Neural progenitor cell (in vitro differentiated cells): ENCODE measurements at regions not wholly inside any gene's neighbourhood (a gene's known extent, or its start where the extent isn't known, plus 50 kb on each side); places are given as distances from the start of the nearest gene placed in this dataset.

Experiments
- DNase-seq: peaks from one replicate; pipeline ENCODE4 v3.0.0-alpha.2; 2016; ENCODE audit warnings: low spot score
- H2AFZ ChIP-seq: fragments of 200-600 bp; sonication (generic); replicated peaks from 2 replicates; pipeline ENCODE4 v1.6.1; 2016; ENCODE audit warnings: antibody characterized with exemption
- H3F3A ChIP-seq: fragments of 200-600 bp; sonication (generic); 2 replicates; pipeline ENCODE4 v1.6.1; 2016; ENCODE audit warnings: antibody characterized with exemption, low read depth
- H3K27ac ChIP-seq: fragments of 200-600 bp; sonication (generic); 2 replicates; pipeline ENCODE4 v1.5.1; 2016; ENCODE audit warnings: mild to moderate bottlenecking
- H3K27me3 ChIP-seq: fragments of 200-600 bp; sonication (generic); 2 replicates; pipeline ENCODE4 v1.6.1; 2016; ENCODE audit warnings: mild to moderate bottlenecking, moderate library complexity
- H3K36me3 ChIP-seq: fragments of 200-600 bp; sonication (generic); 2 replicates; pipeline ENCODE4 v1.5.1; 2016
- H3K4me1 ChIP-seq: fragments of 200-600 bp; sonication (generic); 2 replicates; pipeline ENCODE4 v1.6.1; 2016; ENCODE audit warnings: mixed run types
- H3K4me2 ChIP-seq: fragments of 200-600 bp; sonication (generic); 2 replicates; pipeline ENCODE4 v1.6.1; 2016
- H3K4me3 ChIP-seq: fragments of 200-600 bp; sonication (generic); 2 replicates; pipeline ENCODE4 v1.5.1; 2016
- H3K79me2 ChIP-seq: fragments of 200-600 bp; sonication (generic); 2 replicates; pipeline ENCODE4 v1.6.1; 2016; ENCODE audit warnings: low read depth
- H3K9ac ChIP-seq: fragments of 200-600 bp; sonication (generic); 2 replicates; pipeline ENCODE4 v1.6.1; 2016
- H3K9me3 ChIP-seq: fragments of 200-600 bp; sonication (generic); 2 replicates; pipeline ENCODE4 v1.5.1; 2016; ENCODE audit warnings: low read depth
- H4K20me1 ChIP-seq: fragments of 200-600 bp; sonication (generic); 2 replicates; pipeline ENCODE4 v1.6.1; 2016; ENCODE audit warnings: low read depth
- H3K27ac Mint-ChIP-seq: 3 replicates; pipeline ENCODE4 v1.8.0; 2021; ENCODE audit warnings: mixed read lengths
- H3K27me3 Mint-ChIP-seq: 2 replicates; pipeline ENCODE4 v1.8.0; 2022; ENCODE audit warnings: low read depth, mild to moderate bottlenecking, inconsistent platforms, moderate library complexity, mixed read lengths; ENCODE audit not compliant: insufficient read depth
- H3K36me3 Mint-ChIP-seq: 3 replicates; pipeline ENCODE4 v1.8.0; 2021; ENCODE audit warnings: mixed read lengths
- H3K4me1 Mint-ChIP-seq: 3 replicates; pipeline ENCODE4 v1.8.0; 2021; ENCODE audit warnings: mixed read lengths
- H3K4me3 Mint-ChIP-seq: 3 replicates; pipeline ENCODE4 v1.8.0; 2021; ENCODE audit warnings: mild to moderate bottlenecking, moderate library complexity, mixed read lengths
- H3K9me3 Mint-ChIP-seq: 3 replicates; pipeline ENCODE4 v1.8.0; 2020; ENCODE audit warnings: mixed read lengths
- CTCF ChIP-seq: fragments of 200-600 bp; sonication (generic); IDR thresholded peaks from 2 replicates; pipeline ENCODE4 v1.5.1; 2017; ENCODE audit warnings: antibody characterized with exemption, mild to moderate bottlenecking
- EZH2 ChIP-seq: fragments of 200-600 bp; sonication (generic); IDR thresholded peaks from 2 replicates; pipeline ENCODE4 v1.6.1; 2017; ENCODE audit warnings: antibody characterized with exemption, mild to moderate bottlenecking, moderate library complexity
- EZH2phosphoT487 ChIP-seq: fragments of 200-600 bp; sonication (generic); IDR thresholded peaks from 2 replicates; pipeline ENCODE4 v1.6.1; 2017; ENCODE audit warnings: antibody characterized with exemption

GRCh38 chr14:53591816-53592215 lies 364.8 kb downstream of the BMP4 start:
- Histone ChIP-seq H3K27me3 (no peaks in the 10 kb centered on the region), H3K9ac (no peak overlapping the region), H3K36me3 (no peaks in the 10 kb centered on the region), H3K27ac (no peak overlapping the region), H3K79me2 (no peaks in the 10 kb centered on the region), H2AFZ (no peak overlapping the region), H3K4me1 (no peaks in the 10 kb centered on the region), H3K4me3 (no peak overlapping the region), H3K4me2 (no peak overlapping the region), H3F3A (no peaks in the 10 kb centered on the region), H3K9me3 (no peaks in the 10 kb centered on the region), H4K20me1 (no peaks in the 10 kb centered on the region)
- H3K9me3 Mint-ChIP-seq, result no peaks in the 10 kb centered on the region
- DNase-seq, result no peak
- H3K4me3 Mint-ChIP-seq, result no peak overlapping the region
- H3K27me3 Mint-ChIP-seq, result peaks cover 7% of the 10 kb centered on the region
- no peak overlapping the region for H3K27ac Mint-ChIP-seq
- peaks cover 2% of the 10 kb centered on the region for H3K4me1 Mint-ChIP-seq
- TF ChIP-seq CTCF, result no peak
- TF ChIP-seq EZH2phosphoT487, result no peak
- no peak for TF ChIP-seq EZH2
- H3K36me3 Mint-ChIP-seq, result no peaks in the 10 kb centered on the region

DNA sequence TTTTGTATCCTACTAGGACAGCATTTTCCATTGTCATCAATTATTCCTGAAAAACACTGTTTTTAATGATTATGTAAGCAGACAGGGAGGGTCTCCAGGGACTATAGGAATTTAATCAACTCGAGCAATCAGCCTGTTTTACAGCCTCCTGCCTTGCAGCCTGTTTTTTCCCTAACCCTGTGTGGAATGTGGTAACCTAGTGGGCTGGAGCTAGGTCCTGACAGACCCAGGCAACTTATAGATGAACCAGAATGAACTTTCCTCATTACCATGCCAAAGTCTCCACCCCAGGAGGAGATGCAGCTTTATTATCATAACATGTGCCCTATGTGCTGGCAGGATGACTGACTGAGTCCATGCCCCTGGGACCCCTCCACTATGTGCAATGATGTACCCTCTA lies 375.1 kb downstream of the BMP4 start:
- H3K4me1 Mint-ChIP-seq, result peaks cover 11% of the 10 kb centered on the region
- no peak for DNase-seq

GRCh38 chr14:53571641-53572328 lies 384.8 kb downstream of the BMP4 start:
- no peak overlapping the region for H2AFZ ChIP-seq
- H4K20me1 ChIP-seq, result no peaks in the 10 kb centered on the region
- TF ChIP-seq EZH2 (no peak), EZH2phosphoT487 (no peak), CTCF (no peak)
- H3K27me3 Mint-ChIP-seq, result no peaks in the 10 kb centered on the region
- H3K27me3 ChIP-seq, result no peaks in the 10 kb centered on the region
- H3K4me3 ChIP-seq, result no peak overlapping the region
- H3K27ac ChIP-seq, result no peak overlapping the region
- no peak overlapping the region for H3K27ac Mint-ChIP-seq
- H3K36me3 Mint-ChIP-seq, result peaks cover 5% of the 10 kb centered on the region
- peak; percentile 29 for DNase-seq
- H3K9me3 Mint-ChIP-seq, result peaks cover 14% of the 10 kb centered on the region
- no peaks in the 10 kb centered on the region for H3F3A ChIP-seq
- H3K9me3 ChIP-seq, result no peaks in the 10 kb centered on the region
- no peaks in the 10 kb centered on the region for H3K36me3 ChIP-seq
- H3K4me1 Mint-ChIP-seq, result peaks cover 14% of the 10 kb centered on the region
- H3K9ac ChIP-seq, result no peak overlapping the region
- no peaks in the 10 kb centered on the region for H3K79me2 ChIP-seq
- H3K4me2 ChIP-seq, result no peak overlapping the region
- no peak overlapping the region for H3K4me3 Mint-ChIP-seq
- peaks cover 8% of the 10 kb centered on the region for H3K4me1 ChIP-seq

More for the DNA sequence above, 375.1 kb downstream of the BMP4 start:
- no peak overlapping the region for H3K4me3 ChIP-seq
- H3K4me1 ChIP-seq, result no peaks in the 10 kb centered on the region
- H3K27ac Mint-ChIP-seq, result no peak overlapping the region
- no peak overlapping the region for H3K4me3 Mint-ChIP-seq
- TF ChIP-seq CTCF (no peak), EZH2phosphoT487 (no peak), EZH2 (no peak)
- H3K9me3 Mint-ChIP-seq, result peaks cover 8% of the 10 kb centered on the region
- H2AFZ ChIP-seq, result no peak overlapping the region
- H3K27ac ChIP-seq, result no peak overlapping the region
- no peaks in the 10 kb centered on the region for H3K27me3 ChIP-seq
- no peaks in the 10 kb centered on the region for H3K27me3 Mint-ChIP-seq
- H3F3A ChIP-seq, result no peaks in the 10 kb centered on the region
- H3K36me3 Mint-ChIP-seq, result no peaks in the 10 kb centered on the region
- H3K79me2 ChIP-seq, result no peaks in the 10 kb centered on the region
- H3K9me3 ChIP-seq, result no peaks in the 10 kb centered on the region
- H3K36me3 ChIP-seq, result no peaks in the 10 kb centered on the region
- H3K9ac ChIP-seq, result no peak overlapping the region
- no peaks in the 10 kb centered on the region for H4K20me1 ChIP-seq
- H3K4me2 ChIP-seq, result no peak overlapping the region
